ENCODE measurements at regions not wholly inside any gene's neighbourhood (a gene's known extent, or its start where the extent isn't known, plus 50 kb on each side); places are given as distances from the start of the nearest gene placed in this dataset.

DNA sequence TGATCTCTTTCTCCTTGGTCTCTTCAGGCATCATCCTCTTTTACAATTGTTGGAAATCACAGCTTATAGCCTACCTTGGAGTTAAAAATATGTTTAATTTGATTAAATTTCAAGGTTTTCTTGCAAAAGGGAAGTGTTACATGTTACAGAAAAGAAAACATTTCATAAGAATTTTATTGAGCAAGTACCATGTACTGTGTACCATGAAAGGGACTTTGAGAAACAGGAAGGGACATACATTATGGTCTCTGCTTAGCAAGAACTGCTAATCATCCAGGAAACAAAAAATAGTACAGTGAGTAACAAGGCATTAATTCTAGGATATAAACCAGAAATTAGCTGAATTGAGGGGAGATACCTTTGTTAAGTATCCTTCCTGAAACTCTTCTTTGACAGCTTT is 145.3 kb upstream of the SPACA1 start:
- Histone ChIP-seq H4K20me1 (ENCODE audit: insufficient read depth, low read length) (no peaks in the 10 kb centered on the region), H2AFZ (ENCODE audit: low read length) (no peak overlapping the region), H3K27me3 (ENCODE audit: control insufficient read depth in 1 of 2, insufficient read depth in 2 of 2, low read length in 2 of 2) (no peaks in the 10 kb centered on the region), H3K4me1 (ENCODE audit: insufficient read depth, low read length) (peaks cover 54% of the 10 kb centered on the region), H3K4me2 (ENCODE audit: low read depth, low read length) (no peak overlapping the region), H3K27ac (ENCODE audit: extremely low read length, insufficient read depth, low read length) (no peak overlapping the region), H3K79me2 (ENCODE audit: insufficient read depth, low read length) (no peaks in the 10 kb centered on the region), H3K9me3 (ENCODE audit: low read length) (no peaks in the 10 kb centered on the region), H3K9ac (ENCODE audit: insufficient read depth, low read depth, low read length) (no peak overlapping the region), H3K36me3 (replicated peaks in 1 of 2; ENCODE audit: control insufficient read depth in 1 of 2, insufficient read depth in 2 of 2, low read length in 2 of 2) (no peaks in the 10 kb centered on the region), H3K4me3 (replicated peaks in 1 of 3; ENCODE audit: insufficient read depth in 1 of 3, low read depth in 2 of 3, low read length in 3 of 3) (no peak overlapping the region)
- intact Hi-C loops (cut with micrococcal nuclease; ENCODE audit: unreplicated experiment) (no loop called here), in situ Hi-C loops (cut with HindIII; ENCODE audit: extremely low pct_ligation_motif_present, low pct_unique_long_range_greater_than_20kb) (no loop called here)
- no peak for DNase-seq (ENCODE audit: low spot score)
- FAIRE-seq: no peak
- ChIA-PET POLR2A (no interaction called here), CTCF (ENCODE audit: low intra/inter-chr PET ratio, low total read pairs) (no interaction called here)
- BruUV-seq (replicated peaks): no TSS peak
- no peak for ATAC-seq
- TF ChIP-seq, protein P1, sequence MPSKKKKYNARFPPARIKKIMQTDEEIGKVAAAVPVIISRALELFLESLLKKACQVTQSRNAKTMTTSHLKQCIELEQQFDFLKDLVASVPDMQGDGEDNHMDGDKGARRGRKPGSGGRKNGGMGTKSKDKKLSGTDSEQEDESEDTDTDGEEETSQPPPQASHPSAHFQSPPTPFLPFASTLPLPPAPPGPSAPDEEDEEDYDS (CRISPR knock-in tag; IDR thresholded peaks at IDR 0.05): no peak
- TF ChIP-seq, protein P2, sequence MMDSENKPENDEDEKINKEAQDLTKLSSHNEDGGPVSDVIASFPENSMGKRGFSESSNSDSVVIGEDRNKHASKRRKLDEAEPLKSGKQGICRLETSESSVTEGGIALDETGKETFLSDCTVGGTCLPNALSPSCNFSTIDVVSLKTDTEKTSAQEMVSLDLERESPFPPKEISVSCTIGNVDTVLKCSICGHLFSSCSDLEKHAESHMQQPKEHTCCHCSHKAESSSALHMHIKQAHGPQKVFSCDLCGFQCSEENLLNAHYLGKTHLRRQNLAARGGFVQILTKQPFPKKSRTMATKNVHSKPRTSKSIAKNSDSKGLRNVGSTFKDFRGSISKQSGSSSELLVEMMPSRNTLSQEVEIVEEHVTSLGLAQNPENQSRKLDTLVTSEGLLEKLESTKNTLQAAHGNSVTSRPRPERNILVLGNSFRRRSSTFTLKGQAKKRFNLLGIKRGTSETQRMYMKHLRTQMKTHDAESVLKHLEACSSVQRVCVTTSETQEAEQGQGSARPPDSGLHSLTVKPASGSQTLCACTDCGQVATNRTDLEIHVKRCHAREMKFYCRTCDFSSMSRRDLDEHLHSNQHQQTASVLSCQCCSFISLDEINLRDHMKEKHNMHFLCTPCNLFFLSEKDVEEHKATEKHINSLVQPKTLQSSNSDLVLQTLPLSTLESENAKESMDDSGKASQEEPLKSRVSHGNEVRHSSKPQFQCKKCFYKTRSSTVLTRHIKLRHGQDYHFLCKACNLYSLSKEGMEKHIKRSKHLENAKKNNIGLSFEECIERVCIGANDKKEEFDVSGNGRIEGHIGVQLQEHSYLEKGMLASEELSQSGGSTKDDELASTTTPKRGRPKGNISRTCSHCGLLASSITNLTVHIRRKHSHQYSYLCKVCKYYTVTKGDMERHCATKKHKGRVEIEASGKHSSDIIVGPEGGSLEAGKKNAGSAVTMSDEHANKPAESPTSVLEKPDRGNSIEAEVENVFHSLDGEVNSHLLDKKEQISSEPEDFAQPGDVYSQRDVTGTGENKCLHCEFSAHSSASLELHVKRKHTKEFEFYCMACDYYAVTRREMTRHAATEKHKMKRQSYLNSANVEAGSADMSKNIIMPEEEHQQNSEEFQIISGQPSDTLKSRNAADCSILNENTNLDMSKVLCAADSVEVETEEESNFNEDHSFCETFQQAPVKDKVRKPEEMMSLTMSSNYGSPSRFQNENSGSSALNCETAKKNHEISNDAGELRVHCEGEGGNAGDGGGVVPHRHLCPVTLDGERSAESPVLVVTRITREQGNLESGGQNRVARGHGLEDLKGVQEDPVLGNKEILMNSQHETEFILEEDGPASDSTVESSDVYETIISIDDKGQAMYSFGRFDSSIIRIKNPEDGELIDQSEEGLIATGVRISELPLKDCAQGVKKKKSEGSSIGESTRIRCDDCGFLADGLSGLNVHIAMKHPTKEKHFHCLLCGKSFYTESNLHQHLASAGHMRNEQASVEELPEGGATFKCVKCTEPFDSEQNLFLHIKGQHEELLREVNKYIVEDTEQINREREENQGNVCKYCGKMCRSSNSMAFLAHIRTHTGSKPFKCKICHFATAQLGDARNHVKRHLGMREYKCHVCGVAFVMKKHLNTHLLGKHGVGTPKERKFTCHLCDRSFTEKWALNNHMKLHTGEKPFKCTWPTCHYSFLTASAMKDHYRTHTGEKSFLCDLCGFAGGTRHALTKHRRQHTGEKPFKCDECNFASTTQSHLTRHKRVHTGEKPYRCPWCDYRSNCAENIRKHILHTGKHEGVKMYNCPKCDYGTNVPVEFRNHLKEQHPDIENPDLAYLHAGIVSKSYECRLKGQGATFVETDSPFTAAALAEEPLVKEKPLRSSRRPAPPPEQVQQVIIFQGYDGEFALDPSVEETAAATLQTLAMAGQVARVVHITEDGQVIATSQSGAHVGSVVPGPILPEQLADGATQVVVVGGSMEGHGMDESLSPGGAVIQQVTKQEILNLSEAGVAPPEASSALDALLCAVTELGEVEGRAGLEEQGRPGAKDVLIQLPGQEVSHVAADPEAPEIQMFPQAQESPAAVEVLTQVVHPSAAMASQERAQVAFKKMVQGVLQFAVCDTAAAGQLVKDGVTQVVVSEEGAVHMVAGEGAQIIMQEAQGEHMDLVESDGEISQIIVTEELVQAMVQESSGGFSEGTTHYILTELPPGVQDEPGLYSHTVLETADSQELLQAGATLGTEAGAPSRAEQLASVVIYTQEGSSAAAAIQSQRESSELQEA (CRISPR knock-in tag; IDR thresholded peaks at IDR 0.05; ENCODE audit: not compliant biosample characterization): no peak
- TF ChIP-seq, protein P3, sequence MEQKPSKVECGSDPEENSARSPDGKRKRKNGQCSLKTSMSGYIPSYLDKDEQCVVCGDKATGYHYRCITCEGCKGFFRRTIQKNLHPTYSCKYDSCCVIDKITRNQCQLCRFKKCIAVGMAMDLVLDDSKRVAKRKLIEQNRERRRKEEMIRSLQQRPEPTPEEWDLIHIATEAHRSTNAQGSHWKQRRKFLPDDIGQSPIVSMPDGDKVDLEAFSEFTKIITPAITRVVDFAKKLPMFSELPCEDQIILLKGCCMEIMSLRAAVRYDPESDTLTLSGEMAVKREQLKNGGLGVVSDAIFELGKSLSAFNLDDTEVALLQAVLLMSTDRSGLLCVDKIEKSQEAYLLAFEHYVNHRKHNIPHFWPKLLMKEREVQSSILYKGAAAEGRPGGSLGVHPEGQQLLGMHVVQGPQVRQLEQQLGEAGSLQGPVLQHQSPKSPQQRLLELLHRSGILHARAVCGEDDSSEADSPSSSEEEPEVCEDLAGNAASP (CRISPR knock-in tag; IDR thresholded peaks at IDR 0.05; ENCODE audit: borderline replicate concordance): no peak
- TF ChIP-seq TBL1XR1 (IDR thresholded peaks at IDR 0.05; ENCODE audit: borderline replicate concordance, low read length, partially characterized antibody) (no peak), CCAR2 (optimal IDR thresholded peaks at IDR 0.05; ENCODE audit: low read depth, low read length) (no peak), ZNF432 (CRISPR knock-in tag; IDR thresholded peaks at IDR 0.05; ENCODE audit: borderline replicate concordance) (no peak)
- TF ChIP-seq, protein P4, sequence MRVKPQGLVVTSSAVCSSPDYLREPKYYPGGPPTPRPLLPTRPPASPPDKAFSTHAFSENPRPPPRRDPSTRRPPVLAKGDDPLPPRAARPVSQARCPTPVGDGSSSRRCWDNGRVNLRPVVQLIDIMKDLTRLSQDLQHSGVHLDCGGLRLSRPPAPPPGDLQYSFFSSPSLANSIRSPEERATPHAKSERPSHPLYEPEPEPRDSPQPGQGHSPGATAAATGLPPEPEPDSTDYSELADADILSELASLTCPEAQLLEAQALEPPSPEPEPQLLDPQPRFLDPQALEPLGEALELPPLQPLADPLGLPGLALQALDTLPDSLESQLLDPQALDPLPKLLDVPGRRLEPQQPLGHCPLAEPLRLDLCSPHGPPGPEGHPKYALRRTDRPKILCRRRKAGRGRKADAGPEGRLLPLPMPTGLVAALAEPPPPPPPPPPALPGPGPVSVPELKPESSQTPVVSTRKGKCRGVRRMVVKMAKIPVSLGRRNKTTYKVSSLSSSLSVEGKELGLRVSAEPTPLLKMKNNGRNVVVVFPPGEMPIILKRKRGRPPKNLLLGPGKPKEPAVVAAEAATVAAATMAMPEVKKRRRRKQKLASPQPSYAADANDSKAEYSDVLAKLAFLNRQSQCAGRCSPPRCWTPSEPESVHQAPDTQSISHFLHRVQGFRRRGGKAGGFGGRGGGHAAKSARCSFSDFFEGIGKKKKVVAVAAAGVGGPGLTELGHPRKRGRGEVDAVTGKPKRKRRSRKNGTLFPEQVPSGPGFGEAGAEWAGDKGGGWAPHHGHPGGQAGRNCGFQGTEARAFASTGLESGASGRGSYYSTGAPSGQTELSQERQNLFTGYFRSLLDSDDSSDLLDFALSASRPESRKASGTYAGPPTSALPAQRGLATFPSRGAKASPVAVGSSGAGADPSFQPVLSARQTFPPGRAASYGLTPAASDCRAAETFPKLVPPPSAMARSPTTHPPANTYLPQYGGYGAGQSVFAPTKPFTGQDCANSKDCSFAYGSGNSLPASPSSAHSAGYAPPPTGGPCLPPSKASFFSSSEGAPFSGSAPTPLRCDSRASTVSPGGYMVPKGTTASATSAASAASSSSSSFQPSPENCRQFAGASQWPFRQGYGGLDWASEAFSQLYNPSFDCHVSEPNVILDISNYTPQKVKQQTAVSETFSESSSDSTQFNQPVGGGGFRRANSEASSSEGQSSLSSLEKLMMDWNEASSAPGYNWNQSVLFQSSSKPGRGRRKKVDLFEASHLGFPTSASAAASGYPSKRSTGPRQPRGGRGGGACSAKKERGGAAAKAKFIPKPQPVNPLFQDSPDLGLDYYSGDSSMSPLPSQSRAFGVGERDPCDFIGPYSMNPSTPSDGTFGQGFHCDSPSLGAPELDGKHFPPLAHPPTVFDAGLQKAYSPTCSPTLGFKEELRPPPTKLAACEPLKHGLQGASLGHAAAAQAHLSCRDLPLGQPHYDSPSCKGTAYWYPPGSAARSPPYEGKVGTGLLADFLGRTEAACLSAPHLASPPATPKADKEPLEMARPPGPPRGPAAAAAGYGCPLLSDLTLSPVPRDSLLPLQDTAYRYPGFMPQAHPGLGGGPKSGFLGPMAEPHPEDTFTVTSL (CRISPR knock-in tag; IDR thresholded peaks at IDR 0.05; ENCODE audit: borderline replicate concordance): no peak
